ENCODE measurements at regions not wholly inside any gene's neighbourhood (a gene's known extent, or its start where the extent isn't known, plus 50 kb on each side); places are given as distances from the start of the nearest gene placed in this dataset.

DNA sequence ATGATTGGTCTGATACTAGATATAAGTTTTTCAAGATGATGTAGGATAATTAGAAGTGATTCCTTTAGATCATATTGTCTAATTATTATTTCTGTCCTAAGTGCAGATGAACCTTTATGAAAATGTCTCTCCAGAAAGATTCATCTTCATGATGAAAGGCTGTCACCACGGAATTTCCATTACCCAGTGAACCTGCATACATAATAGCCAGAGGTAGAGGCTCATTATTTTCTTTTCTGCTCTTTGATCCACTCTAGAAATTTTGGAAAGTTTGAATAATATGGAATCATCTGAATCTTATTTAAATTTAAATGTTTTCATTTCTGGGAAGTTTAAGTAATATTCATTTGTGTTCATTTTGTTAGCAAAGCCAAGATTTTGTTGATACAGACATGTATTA is 137.1 kb upstream of the ATP2B1 start:
- no peaks in the 10 kb centered on the region for H3K9me3 ChIP-seq
- in situ Hi-C loops (cut with MboI; ENCODE audit: low pct_ligation_motif_present in 1 of 4, low pct_unique_long_range_greater_than_20kb in 1 of 4, low sequenced_read_pairs in 3 of 4): no loop called here
- no peak overlapping the region for H3K4me3 ChIP-seq
- no peak for DNase-seq
- WGBS, 2 donors (ENCODE audit: low coverage in 1 of 2): 67 to 86% methylated on average over 1 of the region's 1 CpG
- H3K27ac ChIP-seq: no peak overlapping the region
- H3K27me3 ChIP-seq: no peaks in the 10 kb centered on the region
- no peaks in the 10 kb centered on the region for H3K36me3 ChIP-seq
- no peaks in the 10 kb centered on the region for H3K4me1 ChIP-seq
- intact Hi-C loops (cut with DNase I; ENCODE audit: low total_unique reads): no loop called here
- TF ChIP-seq POLR2A (IDR thresholded peaks at IDR 0.05): no peak
- TF ChIP-seq, protein P1, sequence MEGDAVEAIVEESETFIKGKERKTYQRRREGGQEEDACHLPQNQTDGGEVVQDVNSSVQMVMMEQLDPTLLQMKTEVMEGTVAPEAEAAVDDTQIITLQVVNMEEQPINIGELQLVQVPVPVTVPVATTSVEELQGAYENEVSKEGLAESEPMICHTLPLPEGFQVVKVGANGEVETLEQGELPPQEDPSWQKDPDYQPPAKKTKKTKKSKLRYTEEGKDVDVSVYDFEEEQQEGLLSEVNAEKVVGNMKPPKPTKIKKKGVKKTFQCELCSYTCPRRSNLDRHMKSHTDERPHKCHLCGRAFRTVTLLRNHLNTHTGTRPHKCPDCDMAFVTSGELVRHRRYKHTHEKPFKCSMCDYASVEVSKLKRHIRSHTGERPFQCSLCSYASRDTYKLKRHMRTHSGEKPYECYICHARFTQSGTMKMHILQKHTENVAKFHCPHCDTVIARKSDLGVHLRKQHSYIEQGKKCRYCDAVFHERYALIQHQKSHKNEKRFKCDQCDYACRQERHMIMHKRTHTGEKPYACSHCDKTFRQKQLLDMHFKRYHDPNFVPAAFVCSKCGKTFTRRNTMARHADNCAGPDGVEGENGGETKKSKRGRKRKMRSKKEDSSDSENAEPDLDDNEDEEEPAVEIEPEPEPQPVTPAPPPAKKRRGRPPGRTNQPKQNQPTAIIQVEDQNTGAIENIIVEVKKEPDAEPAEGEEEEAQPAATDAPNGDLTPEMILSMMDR (IDR thresholded peaks at IDR 0.05): no peak
- TF ChIP-seq EP300 (IDR thresholded peaks at IDR 0.05; ENCODE audit: low read depth): no peak
- no peak for TF ChIP-seq POLR2AphosphoS5 (IDR thresholded peaks at IDR 0.05)

DNA sequence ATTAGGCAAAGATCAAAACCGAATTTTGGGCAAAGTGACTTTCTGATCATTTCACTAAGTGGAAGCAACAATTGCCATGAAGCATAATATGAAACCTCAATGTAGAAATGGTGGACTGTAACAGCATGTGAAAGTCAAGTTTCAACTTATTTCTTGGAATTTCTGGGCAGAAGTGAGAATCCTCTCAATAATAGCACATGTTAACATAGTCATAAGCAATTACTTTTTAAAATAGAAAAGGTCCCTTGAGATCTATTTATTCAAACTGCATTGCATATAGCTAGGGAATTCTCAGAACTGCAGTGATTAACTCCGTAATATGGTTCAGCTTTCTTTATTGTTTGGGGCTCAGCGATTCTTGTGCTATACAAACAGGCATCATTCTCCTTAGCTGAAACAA is 136.7 kb upstream of the ATP2B1 start:
- H3K36me3 ChIP-seq: no peaks in the 10 kb centered on the region
- intact Hi-C loops (cut with DNase I; ENCODE audit: low total_unique reads) (no loop called here), in situ Hi-C loops (cut with MboI; ENCODE audit: low pct_ligation_motif_present in 1 of 4, low pct_unique_long_range_greater_than_20kb in 1 of 4, low sequenced_read_pairs in 3 of 4) (no loop called here)
- no peak overlapping the region for H3K27ac ChIP-seq
- DNase-seq: no peak
- no peaks in the 10 kb centered on the region for H3K27me3 ChIP-seq
- H3K4me1 ChIP-seq: no peaks in the 10 kb centered on the region
- 77 to 85% methylated on average over 3 of the region's 3 CpGs for WGBS, 2 donors (ENCODE audit: low coverage in 1 of 2)
- no peaks in the 10 kb centered on the region for H3K9me3 ChIP-seq
- no peak overlapping the region for H3K4me3 ChIP-seq
- TF ChIP-seq EP300 (IDR thresholded peaks at IDR 0.05; ENCODE audit: low read depth) (no peak), POLR2AphosphoS5 (IDR thresholded peaks at IDR 0.05) (no peak), POLR2A (IDR thresholded peaks at IDR 0.05) (no peak)
- TF ChIP-seq, protein P1 (IDR thresholded peaks at IDR 0.05): no peak

DNA sequence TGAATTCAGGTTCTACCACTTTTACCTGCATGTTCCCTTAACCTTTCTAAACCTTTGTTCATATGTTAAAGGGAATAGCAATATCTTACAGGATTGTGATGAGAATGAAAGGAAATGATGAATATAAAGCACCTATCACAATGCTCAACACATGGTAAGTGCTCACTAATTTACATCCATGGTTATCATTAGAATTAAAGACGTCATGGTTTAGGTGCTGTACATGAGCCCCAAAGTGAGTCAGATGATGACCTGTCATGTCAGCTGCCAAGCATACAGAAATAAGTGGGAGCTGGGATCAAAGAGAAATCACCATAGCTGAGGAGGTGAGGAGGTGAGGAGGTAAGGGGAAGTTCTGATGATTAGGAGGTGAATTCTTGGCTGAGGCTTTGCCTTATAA is 135.9 kb upstream of the ATP2B1 start:
- TF ChIP-seq, protein P1 (IDR thresholded peaks at IDR 0.05): no peak
- no peak for TF ChIP-seq POLR2A (IDR thresholded peaks at IDR 0.05)
- H3K36me3 ChIP-seq: no peaks in the 10 kb centered on the region
- DNase-seq: no peak
- no peaks in the 10 kb centered on the region for H3K27me3 ChIP-seq
- H3K4me3 ChIP-seq: no peak overlapping the region
- H3K4me1 ChIP-seq: no peaks in the 10 kb centered on the region
- no peaks in the 10 kb centered on the region for H3K9me3 ChIP-seq
- H3K27ac ChIP-seq: no peak overlapping the region
- WGBS, 2 donors (ENCODE audit: low coverage in 1 of 2): 88 to 89% methylated on average over 1 of the region's 1 CpG
- intact Hi-C loops (cut with DNase I; ENCODE audit: low total_unique reads): no loop called here
- in situ Hi-C loops (cut with MboI; ENCODE audit: low pct_ligation_motif_present in 1 of 4, low pct_unique_long_range_greater_than_20kb in 1 of 4, low sequenced_read_pairs in 3 of 4): no loop called here

DNA sequence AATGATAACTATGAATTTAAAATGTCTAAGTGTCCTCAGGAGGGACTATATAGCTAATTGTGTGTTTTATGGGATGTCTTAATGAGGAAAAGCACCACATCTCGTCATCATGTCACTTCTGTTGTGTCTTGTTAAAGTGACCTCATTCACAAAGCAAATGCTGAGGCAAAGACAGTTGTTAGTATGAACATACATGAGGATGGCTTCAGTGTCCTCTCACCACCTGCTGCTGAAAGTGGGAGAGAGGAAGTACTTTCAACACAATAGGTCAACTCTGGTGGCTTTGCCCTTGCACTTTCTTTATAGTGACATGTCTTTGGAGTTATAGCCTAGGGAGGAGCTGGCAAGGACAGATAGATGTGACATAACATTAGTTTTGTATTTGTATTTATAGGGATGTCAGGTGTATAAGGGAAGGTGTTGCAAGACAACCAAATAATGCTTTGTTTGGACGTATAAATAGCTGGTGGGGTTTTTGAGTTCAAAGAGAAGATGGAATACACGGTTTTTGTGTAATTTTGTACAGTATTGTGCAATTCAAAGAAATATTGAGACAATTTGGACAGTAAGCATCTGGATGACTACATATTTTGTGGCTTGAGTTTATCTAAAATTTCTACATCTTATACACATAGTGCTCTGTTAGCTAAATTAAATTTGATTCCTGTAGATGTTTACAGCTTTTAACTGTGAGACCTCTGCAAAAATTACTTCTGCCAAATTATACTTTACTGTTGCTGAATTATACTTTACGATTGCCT is 131.7 kb upstream of the ATP2B1 start:
- Histone ChIP-seq H3K4me3 (no peak overlapping the region), H3K9me3 (no peaks in the 10 kb centered on the region), H3K27me3 (no peaks in the 10 kb centered on the region), H3K27ac (no peak overlapping the region), H3K36me3 (no peaks in the 10 kb centered on the region), H3K4me1 (no peaks in the 10 kb centered on the region)
- WGBS, 2 donors (ENCODE audit: low coverage in 1 of 2): 76 to 77% methylated on average over 4 of the region's 4 CpGs
- no peak for DNase-seq
- intact Hi-C loops (cut with DNase I; ENCODE audit: low total_unique reads) (no loop called here), in situ Hi-C loops (cut with MboI; ENCODE audit: low pct_ligation_motif_present in 1 of 4, low pct_unique_long_range_greater_than_20kb in 1 of 4, low sequenced_read_pairs in 3 of 4) (no loop called here)
- TF ChIP-seq, protein P1 (IDR thresholded peaks at IDR 0.05): no peak
- TF ChIP-seq EP300 (IDR thresholded peaks at IDR 0.05; ENCODE audit: low read depth) (no peak), POLR2A (IDR thresholded peaks at IDR 0.05) (no peak), POLR2AphosphoS5 (IDR thresholded peaks at IDR 0.05) (no peak)

All from transverse colon (tissue), 4 donors.